Prostate gland (tissue), 2 donors: ENCODE measurements at regions not wholly inside any gene's neighbourhood (a gene's known extent, or its start where the extent isn't known, plus 50 kb on each side); places are given as distances from the start of the nearest gene placed in this dataset.

ENCODE experiments used
- DNase-seq: peaks from one replicate; pipeline ENCODE4 v3.0.0-alpha.2; 2019; ENCODE audit warnings: low spot score
- H3K27ac ChIP-seq, 2 donors: fragments of 200-600 bp; sonication (generic); 2 replicates each; pipeline ENCODE4 v1.5.1; 2017 to 2019
- H3K27me3 ChIP-seq: fragments of 200-600 bp; sonication (generic); replicated peaks from 2 replicates; pipeline ENCODE4 v1.5.1; 2019; ENCODE audit not compliant: insufficient read depth
- H3K36me3 ChIP-seq, 2 donors: fragments of 200-600 bp; sonication (generic); 1 replicate in 1 of 2; 2 replicates in 1 of 2; pipeline versions ENCODE4 v1.5.1 to v1.8.1; 2017 to 2019
- H3K4me1 ChIP-seq: fragments of 200-600 bp; sonication (generic); replicated peaks from 2 replicates; pipeline ENCODE4 v1.5.1; 2019
- H3K4me3 ChIP-seq, 2 donors: fragments of 200-600 bp; sonication (generic); 2 replicates each; pipeline ENCODE4 v1.5.1; 2017 to 2019
- H3K9me3 ChIP-seq: fragments of 200-600 bp; sonication (generic); 2 replicates; pipeline ENCODE4 v1.5.1; 2017
- CTCF ChIP-seq, 4 experiments: fragments of 200-600 bp in 2 of 4; fragments of 450-650 bp in 2 of 4; sonication (generic) in 2 of 4; IDR thresholded peaks; 1 replicate in 3 of 4; 2 replicates in 1 of 4; pipeline ENCODE4 v1.5.1; 2016 to 2019; ENCODE audit warnings: antibody characterized with exemption in 4 of 4, mild to moderate bottlenecking in 2 of 4, moderate library complexity in 2 of 4
- POLR2A ChIP-seq: fragments of 450-650 bp; IDR thresholded peaks from one replicate; pipeline ENCODE4 v1.6.1; 2016; ENCODE audit warnings: antibody characterized with exemption, mild to moderate bottlenecking
- POLR2AphosphoS5 ChIP-seq: sonication (generic); formaldehyde crosslinking; IDR thresholded peaks from one replicate; pipeline ENCODE4 v1.6.1; 2017; ENCODE audit warnings: antibody characterized with exemption
- WGBS: methylation state at CpG from one replicate; pipeline ENCODE4 v1.1.5; 2018; 5-methylcytosine and 5-hydroxymethylcytosine counted together
- intact Hi-C: fragments of 100-400 bp; cut with DNase I; formaldehyde crosslinking; loops from one replicate; pipeline ENCODE4 v1.14.2; 2022

GRCh38 chr3:18119866-18120265 is 305.3 kb downstream of the SATB1 start:
- intact Hi-C loops: no loop called here
- H3K4me3 ChIP-seq: no peak overlapping the region
- 82% methylated on average over 5 of the region's 5 CpGs for WGBS
- no peaks in the 10 kb centered on the region for H3K27me3 ChIP-seq
- H3K27ac ChIP-seq: no peak overlapping the region
- TF ChIP-seq POLR2AphosphoS5: no peak
- no peak for TF ChIP-seq POLR2A
- TF ChIP-seq CTCF (IDR thresholded peaks at IDR 0.05): no peak
- no peaks in the 10 kb centered on the region for H3K36me3 ChIP-seq
- DNase-seq: no peak
- no peaks in the 10 kb centered on the region for H3K9me3 ChIP-seq
- H3K4me1 ChIP-seq: no peaks in the 10 kb centered on the region

- H3K27ac ChIP-seq: no peak overlapping the region
- H3K36me3 ChIP-seq: no peaks in the 10 kb centered on the region
- intact Hi-C loops: no loop called here
- no peaks in the 10 kb centered on the region for H3K4me1 ChIP-seq
- H3K27me3 ChIP-seq: no peaks in the 10 kb centered on the region
- TF ChIP-seq CTCF (IDR thresholded peaks at IDR 0.05): no peak
- TF ChIP-seq POLR2AphosphoS5: no peak
- no peak for TF ChIP-seq POLR2A
- H3K4me3 ChIP-seq: no peak overlapping the region
- 79% methylated on average over 4 of the region's 4 CpGs for WGBS
- H3K9me3 ChIP-seq: no peaks in the 10 kb centered on the region
- DNase-seq: no peak
Measured at GRCh38 chr3:18114894-18115293, 310.2 kb downstream of the SATB1 start.

GRCh38 chr3:18113417-18113816 is 311.7 kb downstream of the SATB1 start:
- H3K36me3 ChIP-seq: no peaks in the 10 kb centered on the region
- intact Hi-C loops: no loop called here
- H3K9me3 ChIP-seq: no peaks in the 10 kb centered on the region

GRCh38 chr3:18112674-18113375 is 312.3 kb downstream of the SATB1 start:
- no peak for TF ChIP-seq POLR2AphosphoS5
- no peak for TF ChIP-seq CTCF (IDR thresholded peaks at IDR 0.05)
- TF ChIP-seq POLR2A: no peak
- intact Hi-C loops: no loop called here

More at GRCh38 chr3:18113417-18113816, 311.7 kb downstream of the SATB1 start:
- no peak for DNase-seq
- TF ChIP-seq CTCF (IDR thresholded peaks at IDR 0.05) (no peak), POLR2AphosphoS5 (no peak), POLR2A (no peak)
- Histone ChIP-seq H3K4me1 (no peaks in the 10 kb centered on the region), H3K4me3 (no peak overlapping the region), H3K27me3 (no peaks in the 10 kb centered on the region), H3K27ac (no peak overlapping the region)
- 47% methylated on average over 4 of the region's 4 CpGs for WGBS

GRCh38 chr3:18111796-18112232 is 313.3 kb downstream of the SATB1 start:
- Histone ChIP-seq H3K9me3 (no peaks in the 10 kb centered on the region), H3K36me3 (no peaks in the 10 kb centered on the region), H3K27ac (no peak overlapping the region), H3K4me3 (no peak overlapping the region), H3K27me3 (no peaks in the 10 kb centered on the region), H3K4me1 (no peaks in the 10 kb centered on the region)
- TF ChIP-seq CTCF (IDR thresholded peaks at IDR 0.05) (no peak), POLR2AphosphoS5 (no peak), POLR2A (no peak)
- intact Hi-C loops: no loop called here
- 27% methylated on average over 6 of the region's 6 CpGs for WGBS
- DNase-seq: no peak

More at GRCh38 chr3:18112674-18113375, 312.3 kb downstream of the SATB1 start:
- 60% methylated on average over 5 of the region's 5 CpGs for WGBS
- no peaks in the 10 kb centered on the region for H3K27me3 ChIP-seq
- H3K4me3 ChIP-seq: no peak overlapping the region
- H3K9me3 ChIP-seq: no peaks in the 10 kb centered on the region
- H3K27ac ChIP-seq: no peak overlapping the region
- no peaks in the 10 kb centered on the region for H3K36me3 ChIP-seq
- no peak for DNase-seq
- no peaks in the 10 kb centered on the region for H3K4me1 ChIP-seq
